K562 (cell line): ENCODE measurements at regions not wholly inside any gene's neighbourhood (a gene's known extent, or its start where the extent isn't known, plus 50 kb on each side); places are given as distances from the start of the nearest gene placed in this dataset.

ENCODE experiments used
- ATAC-seq: fragments of 200-7000 bp; cut with Tn5 transposase; 3 replicates; pipeline ENCODE4 v1.9.1; 2020; ENCODE audit warnings: moderate library complexity
- BruUV-seq: library from RNA; stranded (reverse); fragments of 400-500 nt; replicated peaks from 2 replicates; lab custom pipeline; 2021; lab: Mats Ljungman, UMichigan
- CTCF ChIA-PET: fragments of 300-600 bp; formaldehyde crosslinking; extraction: SDS; loops from one replicate; lab custom pipeline; 2021; ENCODE audit warnings: low intra/inter-chr PET ratio; lab: Yijun Ruan, JAX
- POLR2A ChIA-PET: fragments of 300-600, 350-650 bp; sonication (Branson Sonifier 250); formaldehyde crosslinking; extraction: SDS; loops from one replicate; lab custom pipeline; 2021; ENCODE audit warnings: antibody characterized with exemption, inconsistent platforms; lab: Yijun Ruan, JAX
- DNase-seq, 4 experiments: peaks; one replicate each; pipeline versions ENCODE4 v3.0.0 to v3.0.0-alpha.2; 2011 to 2018; ENCODE audit warnings: low spot score in 3 of 4, mixed read lengths in 3 of 4; ENCODE audit errors: extremely low read depth in 1 of 4
- FAIRE-seq: peaks from 2 replicates; lab custom pipeline; 2011; peaks lifted over from hg19 to GRCh38; lab: Jason Lieb, UNC
- H2AFZ ChIP-seq: 2 replicates; pipeline ENCODE4 v1.6.0; 2011; ENCODE audit warnings: low read depth, low read length, control low read depth, inconsistent platforms
- H3K27ac ChIP-seq: fragments of 200-600 bp; 3 replicates; pipeline ENCODE4 v1.8.0; 2011; ENCODE audit warnings: low read depth, mild to moderate bottlenecking, control low read depth, inconsistent platforms, low read length, moderate library complexity, mixed read lengths; ENCODE audit errors: extremely low read depth
- H3K27me3 ChIP-seq, 2 experiments: fragments of 300-600 bp in 1 of 2; 2 replicates in 1 of 2; 3 replicates in 1 of 2; pipeline versions ENCODE4 v1.6.0 to v1.8.0; 2011; ENCODE audit warnings: inconsistent platforms in 2 of 2, low read length in 2 of 2, mild to moderate bottlenecking in 1 of 2, mixed read lengths in 1 of 2, moderate library complexity in 1 of 2; ENCODE audit not compliant: control insufficient read depth in 2 of 2, insufficient read depth in 2 of 2
- H3K36me3 ChIP-seq: fragments of 300-600 bp; 3 replicates; pipeline ENCODE4 v1.8.0; 2011; ENCODE audit warnings: mild to moderate bottlenecking, low read length, inconsistent platforms; ENCODE audit not compliant: control insufficient read depth, insufficient read depth
- H3K4me1 ChIP-seq, 2 experiments: fragments of 200-600 bp in 1 of 2; replicated peaks in 1 of 2; 2 replicates in 1 of 2; 3 replicates in 1 of 2; pipeline versions ENCODE4 v1.5.1 to v1.8.0; 2011; ENCODE audit warnings: inconsistent platforms in 2 of 2, low read length in 2 of 2, mild to moderate bottlenecking in 1 of 2, mixed read lengths in 1 of 2, moderate library complexity in 1 of 2; ENCODE audit not compliant: control insufficient read depth in 2 of 2, insufficient read depth in 2 of 2
- H3K4me2 ChIP-seq: 2 replicates; pipeline ENCODE4 v1.6.1; 2011; ENCODE audit warnings: low read length, control low read depth, inconsistent platforms, mixed read lengths; ENCODE audit not compliant: insufficient read depth
- H3K4me3 ChIP-seq: fragments of 200-600 bp; sonication (generic), shearing (Covaris generic); 2 replicates; pipeline ENCODE4 v1.5.1; 2016; ENCODE audit warnings: control low read depth, inconsistent platforms
- H3K79me2 ChIP-seq: fragments of 200-600 bp; 3 replicates; pipeline ENCODE4 v1.8.0; 2011; ENCODE audit warnings: low read length, inconsistent platforms; ENCODE audit not compliant: control insufficient read depth, insufficient read depth
- H3K9ac ChIP-seq, 2 experiments: 2 replicates each; pipeline versions ENCODE4 v1.6.0 to v1.6.1; 2011; ENCODE audit warnings: low read depth in 2 of 2, low read length in 2 of 2, control low read depth in 1 of 2, inconsistent platforms in 1 of 2, mild to moderate bottlenecking in 1 of 2, mixed read lengths in 1 of 2; ENCODE audit not compliant: insufficient read depth in 1 of 2
- H3K9me1 ChIP-seq: one replicate; pipeline ENCODE4 v1.6.0; 2011; ENCODE audit warnings: inconsistent platforms, mild to moderate bottlenecking, low read length, moderate library complexity; ENCODE audit not compliant: control insufficient read depth, insufficient read depth
- H3K9me3 ChIP-seq: replicated peaks from 2 replicates; pipeline ENCODE4 v1.5.1; 2011; ENCODE audit warnings: low read depth, low read length, inconsistent platforms; ENCODE audit not compliant: control insufficient read depth, insufficient read depth
- H4K20me1 ChIP-seq: replicated peaks from 2 replicates; pipeline ENCODE4 v1.6.1; 2011; ENCODE audit warnings: low read length, inconsistent platforms, mixed read lengths; ENCODE audit not compliant: control insufficient read depth, insufficient read depth
- DMBX1 ChIP-seq: fragments of 250-450 bp; sonication (Bioruptor Pico); IDR thresholded peaks from 2 replicates; pipeline ENCODE4 v1.8.0; 2022; ENCODE audit warnings: inconsistent platforms, mild to moderate bottlenecking, moderate library complexity, borderline replicate concordance
- E2F3 ChIP-seq: fragments of 250-450 bp; sonication (Bioruptor Pico); IDR thresholded peaks from 2 replicates; pipeline ENCODE4 v1.4.0; 2020; ENCODE audit warnings: mild to moderate bottlenecking
- HNRNPK ChIP-seq: fragments of 200-400 bp; formaldehyde crosslinking; IDR thresholded peaks from one replicate; pipeline ENCODE4 v1.6.1; 2018; ENCODE audit warnings: mild to moderate bottlenecking, low read depth, low read length; ENCODE audit not compliant: poor library complexity, severe bottlenecking
- KDM5B ChIP-seq: fragments of 200-600 bp; sonication (generic); IDR thresholded peaks from 2 replicates; pipeline ENCODE4 v1.6.1; 2012; ENCODE audit warnings: low read depth, mild to moderate bottlenecking, moderate library complexity, low read length, control low read depth, inconsistent platforms; ENCODE audit not compliant: insufficient replicate concordance
- LCOR ChIP-seq: sonication (generic); formaldehyde crosslinking; IDR thresholded peaks from 2 replicates; pipeline ENCODE4 v1.8.0; 2022; ENCODE audit warnings: mild to moderate bottlenecking, missing genetic modification reagents
- MTF1 ChIP-seq: fragments of 250-450 bp; sonication (Bioruptor Pico); IDR thresholded peaks from 2 replicates; pipeline ENCODE4 v1.9.0; 2021; ENCODE audit warnings: moderate library complexity, mild to moderate bottlenecking, inconsistent platforms, borderline replicate concordance
- RBFOX2 ChIP-seq: fragments of 200-400 bp; formaldehyde crosslinking; IDR thresholded peaks from 2 replicates; pipeline ENCODE4 v1.6.1; 2017; ENCODE audit warnings: low read depth, mild to moderate bottlenecking, low read length, moderate library complexity
- RCOR1 ChIP-seq, 2 experiments: IDR thresholded peaks; 2 replicates each; pipeline ENCODE4 v1.6.1; 2012; ENCODE audit warnings: low read depth in 2 of 2, low read length in 2 of 2, borderline replicate concordance in 1 of 2, improper control_type of control experiment in 1 of 2
- RUNX1 ChIP-seq: sonication (generic); IDR thresholded peaks from 2 replicates; pipeline ENCODE4 v1.6.1; 2016; ENCODE audit warnings: antibody characterized with exemption, low read depth
- SUPT5H ChIP-seq: fragments of 450-650 bp; IDR thresholded peaks from 2 replicates; pipeline ENCODE4 v1.6.1; 2016
- ZNF124 ChIP-seq: sonication (generic); formaldehyde crosslinking; IDR thresholded peaks from 2 replicates; pipeline ENCODE4 v1.8.1; 2022; ENCODE audit warnings: missing genetic modification reagents
- ZNF212 ChIP-seq: fragments of 450-650 bp; formaldehyde crosslinking; IDR thresholded peaks from 2 replicates; pipeline ENCODE4 v1.4.0; 2020; ENCODE audit warnings: mild to moderate bottlenecking
- ZNF217 ChIP-seq: sonication (generic); formaldehyde crosslinking; IDR thresholded peaks from 2 replicates; pipeline ENCODE4 v1.8.0; 2022; ENCODE audit warnings: mild to moderate bottlenecking, missing genetic modification reagents
- ZNF224 ChIP-seq: sonication (generic); formaldehyde crosslinking; IDR thresholded peaks from 2 replicates; pipeline ENCODE4 v1.8.0; 2022; ENCODE audit warnings: mild to moderate bottlenecking, missing genetic modification reagents
- ZNF551 ChIP-seq: fragments of 250-450 bp; sonication (Bioruptor Pico); IDR thresholded peaks from 2 replicates; pipeline ENCODE4 v1.5.0; 2021; ENCODE audit warnings: mild to moderate bottlenecking, moderate library complexity
- WGBS: fragments of 100-300 bp; shearing (Covaris generic); methylation state at CpG from one replicate; pipeline ENCODE4 v1.1.6; 2016; ENCODE audit warnings: low coverage, mixed read lengths; ENCODE audit not compliant: insufficient coverage; ENCODE audit errors: missing lambda C conversion rate; 5-methylcytosine and 5-hydroxymethylcytosine counted together
- in situ Hi-C: fragments of 300-500 bp; cut with MboI; formaldehyde crosslinking; loops from 4 replicates; pipeline ENCODE4 v1.15.0; 2018; ENCODE audit warnings: inconsistent platforms, mixed read lengths
- intact Hi-C: fragments of 100-400 bp; cut with micrococcal nuclease; formaldehyde crosslinking; loops from 2 replicates; pipeline ENCODE4 v1.14.2; 2022
- TF ChIP-seq, protein P1 (sequence below): sonication (generic); formaldehyde crosslinking; IDR thresholded peaks from 2 replicates; pipeline ENCODE4 v1.8.1; 2023; ENCODE audit warnings: mild to moderate bottlenecking, missing genetic modification reagents
- TF ChIP-seq, protein P2 (sequence below): sonication (generic); formaldehyde crosslinking; IDR thresholded peaks from 2 replicates; pipeline ENCODE4 v1.8.0; 2022; ENCODE audit warnings: missing genetic modification reagents, mild to moderate bottlenecking, borderline replicate concordance
- TF ChIP-seq, protein P3 (sequence below): fragments of 450-650 bp; formaldehyde crosslinking; IDR thresholded peaks from 2 replicates; pipeline ENCODE4 v1.4.0; 2020; ENCODE audit warnings: mild to moderate bottlenecking, moderate library complexity
- TF ChIP-seq, protein P4 (sequence below): fragments of 250-450 bp; sonication (Bioruptor Pico); IDR thresholded peaks from 2 replicates; pipeline ENCODE4 v1.5.0; 2021

DNA sequence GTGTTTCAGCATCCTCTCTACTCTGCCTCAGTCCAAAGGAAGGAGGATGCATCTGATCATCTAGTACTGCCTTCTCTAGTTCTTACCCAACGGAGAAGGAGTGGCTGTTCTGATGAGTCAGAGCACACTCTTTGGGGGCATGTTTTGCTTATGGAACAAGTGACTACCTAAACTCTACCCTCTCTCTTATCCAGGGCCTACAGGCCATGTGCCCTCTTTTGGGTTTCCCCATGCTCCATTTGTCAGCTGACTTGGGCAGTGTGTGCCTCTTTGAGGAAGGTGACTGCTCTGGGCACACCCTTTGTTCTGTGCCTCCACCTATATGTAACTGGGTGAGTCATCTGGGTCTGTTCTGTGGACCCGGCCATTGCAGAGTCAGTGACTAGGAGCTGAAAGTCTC, 89.6 kb upstream of the BNC2 start:
- 0% methylated on average over 2 of the region's 2 CpGs for WGBS
- POLR2A ChIA-PET, result no interaction called here
- intact Hi-C loops, result no loop called here
- TF ChIP-seq, protein P1, sequence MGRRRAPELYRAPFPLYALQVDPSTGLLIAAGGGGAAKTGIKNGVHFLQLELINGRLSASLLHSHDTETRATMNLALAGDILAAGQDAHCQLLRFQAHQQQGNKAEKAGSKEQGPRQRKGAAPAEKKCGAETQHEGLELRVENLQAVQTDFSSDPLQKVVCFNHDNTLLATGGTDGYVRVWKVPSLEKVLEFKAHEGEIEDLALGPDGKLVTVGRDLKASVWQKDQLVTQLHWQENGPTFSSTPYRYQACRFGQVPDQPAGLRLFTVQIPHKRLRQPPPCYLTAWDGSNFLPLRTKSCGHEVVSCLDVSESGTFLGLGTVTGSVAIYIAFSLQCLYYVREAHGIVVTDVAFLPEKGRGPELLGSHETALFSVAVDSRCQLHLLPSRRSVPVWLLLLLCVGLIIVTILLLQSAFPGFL, result no peak
- TF ChIP-seq ZNF212 (no peak), ZNF217 (CRISPR knock-in tag) (no peak), RUNX1 (no peak), RBFOX2 (no peak), MTF1 (CRISPR knock-in tag) (no peak), ZNF224 (CRISPR knock-in tag) (no peak), ZNF124 (CRISPR knock-in tag) (no peak), HNRNPK (no peak), DMBX1 (no peak), LCOR (CRISPR knock-in tag) (no peak), RCOR1 (IDR thresholded peaks at IDR 0.05; ENCODE audit: borderline replicate concordance in 1 of 2, low read depth in 2 of 2, low read length in 2 of 2) (no peak), SUPT5H (no peak), KDM5B (no peak), ZNF551 (CRISPR knock-in tag) (no peak), E2F3 (CRISPR knock-in tag) (no peak)
- TF ChIP-seq, protein P2, sequence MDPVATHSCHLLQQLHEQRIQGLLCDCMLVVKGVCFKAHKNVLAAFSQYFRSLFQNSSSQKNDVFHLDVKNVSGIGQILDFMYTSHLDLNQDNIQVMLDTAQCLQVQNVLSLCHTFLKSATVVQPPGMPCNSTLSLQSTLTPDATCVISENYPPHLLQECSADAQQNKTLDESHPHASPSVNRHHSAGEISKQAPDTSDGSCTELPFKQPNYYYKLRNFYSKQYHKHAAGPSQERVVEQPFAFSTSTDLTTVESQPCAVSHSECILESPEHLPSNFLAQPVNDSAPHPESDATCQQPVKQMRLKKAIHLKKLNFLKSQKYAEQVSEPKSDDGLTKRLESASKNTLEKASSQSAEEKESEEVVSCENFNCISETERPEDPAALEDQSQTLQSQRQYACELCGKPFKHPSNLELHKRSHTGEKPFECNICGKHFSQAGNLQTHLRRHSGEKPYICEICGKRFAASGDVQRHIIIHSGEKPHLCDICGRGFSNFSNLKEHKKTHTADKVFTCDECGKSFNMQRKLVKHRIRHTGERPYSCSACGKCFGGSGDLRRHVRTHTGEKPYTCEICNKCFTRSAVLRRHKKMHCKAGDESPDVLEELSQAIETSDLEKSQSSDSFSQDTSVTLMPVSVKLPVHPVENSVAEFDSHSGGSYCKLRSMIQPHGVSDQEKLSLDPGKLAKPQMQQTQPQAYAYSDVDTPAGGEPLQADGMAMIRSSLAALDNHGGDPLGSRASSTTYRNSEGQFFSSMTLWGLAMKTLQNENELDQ (CRISPR knock-in tag), result no peak
- TF ChIP-seq, protein P3, sequence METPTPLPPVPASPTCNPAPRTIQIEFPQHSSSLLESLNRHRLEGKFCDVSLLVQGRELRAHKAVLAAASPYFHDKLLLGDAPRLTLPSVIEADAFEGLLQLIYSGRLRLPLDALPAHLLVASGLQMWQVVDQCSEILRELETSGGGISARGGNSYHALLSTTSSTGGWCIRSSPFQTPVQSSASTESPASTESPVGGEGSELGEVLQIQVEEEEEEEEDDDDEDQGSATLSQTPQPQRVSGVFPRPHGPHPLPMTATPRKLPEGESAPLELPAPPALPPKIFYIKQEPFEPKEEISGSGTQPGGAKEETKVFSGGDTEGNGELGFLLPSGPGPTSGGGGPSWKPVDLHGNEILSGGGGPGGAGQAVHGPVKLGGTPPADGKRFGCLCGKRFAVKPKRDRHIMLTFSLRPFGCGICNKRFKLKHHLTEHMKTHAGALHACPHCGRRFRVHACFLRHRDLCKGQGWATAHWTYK (CRISPR knock-in tag), result no peak
- TF ChIP-seq, protein P4, sequence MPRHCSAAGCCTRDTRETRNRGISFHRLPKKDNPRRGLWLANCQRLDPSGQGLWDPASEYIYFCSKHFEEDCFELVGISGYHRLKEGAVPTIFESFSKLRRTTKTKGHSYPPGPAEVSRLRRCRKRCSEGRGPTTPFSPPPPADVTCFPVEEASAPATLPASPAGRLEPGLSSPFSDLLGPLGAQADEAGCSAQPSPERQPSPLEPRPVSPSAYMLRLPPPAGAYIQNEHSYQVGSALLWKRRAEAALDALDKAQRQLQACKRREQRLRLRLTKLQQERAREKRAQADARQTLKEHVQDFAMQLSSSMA (CRISPR knock-in tag), result no peak

More for the DNA sequence above, 89.6 kb upstream of the BNC2 start:
- H3K4me3 ChIP-seq, result no peak overlapping the region
- no peak overlapping the region for H3K27ac ChIP-seq
- CTCF ChIA-PET, result no interaction called here
- H4K20me1 ChIP-seq, result no peaks in the 10 kb centered on the region
- no peak overlapping the region for H2AFZ ChIP-seq
- in situ Hi-C loops, result no loop called here
- H3K9me3 ChIP-seq, result no peaks in the 10 kb centered on the region; the same call in 1 of the 2 replicates
- no peaks in the 10 kb centered on the region for H3K27me3 ChIP-seq
- H3K79me2 ChIP-seq, result no peaks in the 10 kb centered on the region
- FAIRE-seq (no peak), ATAC-seq (no peak), DNase-seq (no peak)
- H3K36me3 ChIP-seq, result no peaks in the 10 kb centered on the region
- no peak overlapping the region for H3K9ac ChIP-seq
- H3K4me2 ChIP-seq, result no peak overlapping the region
- no TSS peak for BruUV-seq
- H3K9me1 ChIP-seq, result no peaks in the 10 kb centered on the region
- H3K4me1 ChIP-seq, result no peaks in the 10 kb centered on the region
